Ascending aorta (tissue), 2 donors: ENCODE measurements at regions not wholly inside any gene's neighbourhood (a gene's known extent, or its start where the extent isn't known, plus 50 kb on each side); places are given as distances from the start of the nearest gene placed in this dataset.
A peak's percentile ranks its signal among the peaks of the same experiment; 100 is the strongest.

Source experiments
- DNase-seq, 2 donors: peaks; one replicate each; pipeline ENCODE4 v3.0.0-alpha.2; 2019; ENCODE audit warnings: low spot score in 2 of 2
- H3K27ac ChIP-seq, 2 donors: fragments of 200-600 bp; sonication (generic); one replicate each; pipeline ENCODE4 v1.5.1; 2016 to 2017; ENCODE audit warnings: mild to moderate bottlenecking in 1 of 2
- H3K27me3 ChIP-seq: fragments of 200-600 bp; sonication (generic); one replicate; pipeline ENCODE4 v1.5.1; 2017
- H3K36me3 ChIP-seq, 2 donors: fragments of 200-600 bp; sonication (generic); one replicate each; pipeline ENCODE4 v1.5.1; 2016
- H3K4me1 ChIP-seq, 2 donors: fragments of 200-600 bp; sonication (generic); one replicate each; pipeline ENCODE4 v1.5.1; 2016 to 2017; ENCODE audit warnings: mild to moderate bottlenecking in 1 of 2
- H3K4me3 ChIP-seq, 2 donors: fragments of 200-600 bp; sonication (generic); one replicate each; pipeline ENCODE4 v1.5.1; 2016 to 2017; ENCODE audit warnings: mild to moderate bottlenecking in 1 of 2
- H3K9me3 ChIP-seq, 2 donors: fragments of 200-600 bp; sonication (generic); one replicate each; pipeline ENCODE4 v1.5.1; 2016
- intact Hi-C: fragments of 100-400 bp; cut with DNase I; formaldehyde crosslinking; loops from one replicate; pipeline ENCODE4 v1.15.1; 2023
- TF ChIP-seq, protein P1 (sequence below), 3 experiments: fragments of 200-600 bp in 2 of 3; fragments of 450-650 bp in 1 of 3; sonication (generic) in 2 of 3; IDR thresholded peaks; one replicate each; pipeline ENCODE4 v1.5.1; 2016 to 2019; ENCODE audit warnings: antibody characterized with exemption in 3 of 3, mild to moderate bottlenecking in 1 of 3, moderate library complexity in 1 of 3

DNA sequence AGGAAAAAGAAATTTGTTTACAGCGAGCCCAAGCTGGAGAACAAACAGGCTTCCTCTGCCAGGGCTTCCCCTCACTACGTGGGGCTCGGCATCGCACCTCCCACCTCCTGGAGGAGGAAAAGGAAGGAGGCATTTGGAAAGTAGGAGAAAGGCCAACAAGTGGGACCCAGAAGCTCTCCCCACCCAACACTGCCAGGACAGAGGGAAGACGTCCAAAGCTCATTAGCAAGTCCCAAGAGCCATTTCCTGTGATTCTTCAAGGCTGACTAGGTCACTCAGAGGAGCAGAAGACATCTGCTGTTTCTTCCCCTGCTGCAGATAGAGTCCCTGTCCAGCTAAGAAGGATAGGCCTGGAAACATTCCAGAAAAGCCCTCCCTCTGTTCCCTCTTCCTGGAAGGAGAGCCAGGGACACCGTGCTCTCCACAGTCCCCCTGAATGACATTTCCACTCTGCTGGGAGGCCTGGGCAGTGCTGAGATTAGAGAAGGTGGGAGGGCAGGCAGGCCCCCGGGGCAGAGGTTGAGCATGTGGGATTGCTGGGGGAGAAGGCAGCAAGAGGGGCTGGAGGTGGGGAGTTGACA lies 57.0 kb upstream of the NEURL1B start:
- TF ChIP-seq, protein P1, sequence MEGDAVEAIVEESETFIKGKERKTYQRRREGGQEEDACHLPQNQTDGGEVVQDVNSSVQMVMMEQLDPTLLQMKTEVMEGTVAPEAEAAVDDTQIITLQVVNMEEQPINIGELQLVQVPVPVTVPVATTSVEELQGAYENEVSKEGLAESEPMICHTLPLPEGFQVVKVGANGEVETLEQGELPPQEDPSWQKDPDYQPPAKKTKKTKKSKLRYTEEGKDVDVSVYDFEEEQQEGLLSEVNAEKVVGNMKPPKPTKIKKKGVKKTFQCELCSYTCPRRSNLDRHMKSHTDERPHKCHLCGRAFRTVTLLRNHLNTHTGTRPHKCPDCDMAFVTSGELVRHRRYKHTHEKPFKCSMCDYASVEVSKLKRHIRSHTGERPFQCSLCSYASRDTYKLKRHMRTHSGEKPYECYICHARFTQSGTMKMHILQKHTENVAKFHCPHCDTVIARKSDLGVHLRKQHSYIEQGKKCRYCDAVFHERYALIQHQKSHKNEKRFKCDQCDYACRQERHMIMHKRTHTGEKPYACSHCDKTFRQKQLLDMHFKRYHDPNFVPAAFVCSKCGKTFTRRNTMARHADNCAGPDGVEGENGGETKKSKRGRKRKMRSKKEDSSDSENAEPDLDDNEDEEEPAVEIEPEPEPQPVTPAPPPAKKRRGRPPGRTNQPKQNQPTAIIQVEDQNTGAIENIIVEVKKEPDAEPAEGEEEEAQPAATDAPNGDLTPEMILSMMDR (IDR thresholded peaks at IDR 0.05): no peak
- H3K4me3 ChIP-seq: no peak overlapping the region
- H3K27ac ChIP-seq: peak overlapping the region in 1 of 2 donors; percentile 58
- no peaks in the 10 kb centered on the region for H3K4me1 ChIP-seq
- no peaks in the 10 kb centered on the region for H3K9me3 ChIP-seq
- no peaks in the 10 kb centered on the region for H3K36me3 ChIP-seq
- DNase-seq: no peak
- H3K27me3 ChIP-seq: no peaks in the 10 kb centered on the region
- intact Hi-C loops: no loop called here

DNA sequence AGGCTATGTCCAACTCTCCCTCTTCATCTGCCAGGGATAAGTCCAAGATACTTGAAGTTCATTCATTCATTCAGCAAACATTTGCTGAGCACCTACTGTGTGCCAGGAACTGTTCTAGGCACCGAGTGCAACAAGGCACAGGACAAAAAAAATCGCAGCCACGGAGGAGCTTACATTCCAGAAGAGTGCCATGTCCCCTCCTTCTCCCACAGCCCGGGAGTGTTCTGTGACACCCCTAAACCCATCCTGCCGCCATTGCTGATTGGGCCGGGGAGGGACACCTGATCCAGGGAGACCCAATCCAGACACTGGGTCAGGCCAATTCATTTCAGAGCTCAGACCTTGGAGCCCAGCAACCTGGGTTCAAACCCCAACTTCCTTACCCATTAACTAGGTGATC lies 58.1 kb upstream of the NEURL1B start:
- Histone ChIP-seq H3K4me1 (no peaks in the 10 kb centered on the region), H3K9me3 (no peaks in the 10 kb centered on the region), H3K4me3 (no peak overlapping the region), H3K27ac (peak overlapping the region in 1 of 2 donors; percentile 58), H3K27me3 (no peaks in the 10 kb centered on the region), H3K36me3 (no peaks in the 10 kb centered on the region)
- DNase-seq: no peak
- TF ChIP-seq, protein P1 (IDR thresholded peaks at IDR 0.05): no peak
- intact Hi-C loops: no loop called here

DNA sequence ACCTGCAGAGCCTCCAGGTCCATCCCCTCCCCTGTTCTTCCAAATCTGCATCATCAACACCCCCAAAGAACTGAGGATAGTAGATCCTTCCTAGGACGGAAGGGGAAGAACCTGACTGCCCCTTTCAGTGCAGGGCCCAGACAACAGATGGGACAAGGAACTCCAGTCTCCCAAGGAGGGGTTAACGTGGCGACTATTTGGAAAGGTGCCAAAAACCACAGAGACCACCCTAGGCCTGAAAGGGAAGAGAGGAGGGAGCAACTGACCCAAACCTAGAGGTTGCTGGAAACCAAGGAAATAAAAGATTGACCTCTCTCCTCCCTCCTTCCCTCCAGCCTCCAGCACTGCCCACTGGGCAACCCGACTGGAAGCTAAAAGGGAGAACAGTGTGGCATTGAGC lies 59.7 kb upstream of the NEURL1B start:
- intact Hi-C loops: no loop called here
- no peak for DNase-seq
- Histone ChIP-seq H3K9me3 (no peaks in the 10 kb centered on the region), H3K27me3 (no peaks in the 10 kb centered on the region), H3K36me3 (no peaks in the 10 kb centered on the region), H3K27ac (no peak overlapping the region), H3K4me3 (no peak overlapping the region), H3K4me1 (no peaks in the 10 kb centered on the region)
- TF ChIP-seq, protein P1 (IDR thresholded peaks at IDR 0.05): no peak

DNA sequence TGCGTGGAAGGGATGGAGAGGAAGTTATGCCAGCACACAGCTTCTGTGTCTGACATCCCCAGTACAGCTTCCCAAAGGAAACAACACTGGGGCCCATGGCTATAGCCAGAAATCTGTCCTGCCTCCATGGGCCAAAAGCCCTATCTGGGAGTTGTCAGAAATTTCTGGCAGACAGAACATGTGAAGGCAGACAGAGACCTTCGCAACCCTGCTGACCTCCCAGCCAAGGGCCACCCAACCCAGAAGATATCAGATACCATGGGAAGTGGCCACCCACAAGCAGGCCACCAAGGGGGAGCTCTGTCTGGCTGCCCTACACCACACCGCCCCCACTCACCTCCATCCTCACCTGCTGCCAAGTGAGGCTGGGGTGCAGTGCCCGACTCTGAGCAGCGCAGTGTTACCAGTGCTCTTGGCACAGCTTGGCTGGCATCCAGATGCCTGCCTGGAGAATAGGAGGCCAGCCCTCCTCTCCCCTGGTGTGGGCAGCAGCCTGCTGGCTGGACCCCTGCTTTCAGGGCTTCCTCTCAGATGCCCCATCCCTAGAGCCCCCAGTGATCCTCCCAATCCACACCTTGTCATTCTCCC lies 61.6 kb upstream of the NEURL1B start:
- intact Hi-C loops: no loop called here
- H3K36me3 ChIP-seq: no peaks in the 10 kb centered on the region
- no peaks in the 10 kb centered on the region for H3K4me1 ChIP-seq
- H3K9me3 ChIP-seq: no peaks in the 10 kb centered on the region
- H3K27me3 ChIP-seq: no peaks in the 10 kb centered on the region
- no peak overlapping the region for H3K27ac ChIP-seq
- TF ChIP-seq, protein P1 (IDR thresholded peaks at IDR 0.05): no peak
- DNase-seq: no peak
- H3K4me3 ChIP-seq: no peak overlapping the region

DNA sequence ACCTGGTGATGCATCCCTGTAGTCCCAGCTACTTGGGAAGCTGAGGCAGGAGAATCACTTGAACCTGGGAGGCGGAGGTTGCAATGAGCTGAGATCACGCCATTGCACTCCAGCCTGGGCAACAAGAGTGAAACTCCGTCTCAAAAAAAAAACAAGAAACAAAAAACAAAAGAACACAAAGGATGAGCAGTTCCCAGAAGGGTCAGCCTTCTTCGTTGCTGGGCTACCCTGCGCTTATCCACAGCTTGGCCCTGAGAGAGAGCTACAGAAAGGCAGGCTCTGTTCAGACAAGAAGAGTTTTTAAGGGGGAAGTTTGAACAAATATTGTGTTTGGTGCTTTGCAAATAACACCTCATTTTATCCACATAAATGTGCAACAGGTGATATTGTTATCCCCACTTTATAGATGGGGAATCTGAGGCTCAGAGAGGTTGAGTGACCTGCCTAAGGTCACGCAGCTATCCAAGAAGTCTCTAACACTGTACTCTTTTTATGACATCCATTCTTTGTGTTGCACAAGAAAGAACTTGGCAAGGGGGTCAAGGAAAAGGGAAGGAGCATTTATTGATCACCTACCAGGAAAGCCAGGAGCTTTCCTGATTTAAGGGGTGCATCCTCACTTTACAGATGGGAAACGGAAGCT lies 63.7 kb upstream of the NEURL1B start:
- DNase-seq: no peak
- H3K27me3 ChIP-seq: no peaks in the 10 kb centered on the region
- TF ChIP-seq, protein P1 (IDR thresholded peaks at IDR 0.05): no peak
- no peak overlapping the region for H3K27ac ChIP-seq
- H3K4me1 ChIP-seq: no peaks in the 10 kb centered on the region
- intact Hi-C loops: no loop called here
- H3K9me3 ChIP-seq: no peaks in the 10 kb centered on the region
- H3K4me3 ChIP-seq: no peak overlapping the region
- H3K36me3 ChIP-seq: no peaks in the 10 kb centered on the region
